ENCODE measurements at regions not wholly inside any gene's neighbourhood (a gene's known extent, or its start where the extent isn't known, plus 50 kb on each side); places are given as distances from the start of the nearest gene placed in this dataset.
A peak's percentile ranks its signal among the peaks of the same experiment; 100 is the strongest.

GRCh38 chr20:48065833-48066232, 280.6 kb upstream of the SULF2 start (continued):
- TF ChIP-seq POU6F1 (CRISPR knock-in tag; IDR thresholded peaks at IDR 0.05; ENCODE audit: borderline replicate concordance, low read depth), result no peak
- TF ChIP-seq ZFP30 (CRISPR knock-in tag; IDR thresholded peaks at IDR 0.05), result no peak
- TF ChIP-seq CSRNP3 (CRISPR knock-in tag; IDR thresholded peaks at IDR 0.05), result no peak
- no peak for TF ChIP-seq GLIS3 (CRISPR knock-in tag; IDR thresholded peaks at IDR 0.05)
- TF ChIP-seq RARB (CRISPR knock-in tag; IDR thresholded peaks at IDR 0.05), result no peak
- no peak for TF ChIP-seq OSR1 (CRISPR knock-in tag; IDR thresholded peaks at IDR 0.05)
- no peak for TF ChIP-seq ZNF8 (CRISPR knock-in tag; IDR thresholded peaks at IDR 0.05)

- no peak for ATAC-seq
- TF ChIP-seq ISL1 (CRISPR knock-in tag; IDR thresholded peaks at IDR 0.05), result 0 out of 2 replicates have a peak, but pooled peaks have one; percentile 19
- TF ChIP-seq CREB5 (CRISPR knock-in tag; IDR thresholded peaks at IDR 0.05; ENCODE audit: low read depth), result no peak
Measured at GRCh38 chr20:48064929-48065328, 279.6 kb upstream of the SULF2 start.

GRCh38 chr20:48060841-48061720, 275.8 kb upstream of the SULF2 start:
- ATAC-seq, result no peak
- TF ChIP-seq RARB (CRISPR knock-in tag; IDR thresholded peaks at IDR 0.05) (no peak), ESRRG (CRISPR knock-in tag; IDR thresholded peaks at IDR 0.05) (no peak), ZNF565 (CRISPR knock-in tag; conservative IDR thresholded peaks at IDR 0.05; ENCODE audit: low read depth) (no peak), GLIS3 (CRISPR knock-in tag; IDR thresholded peaks at IDR 0.05) (no peak), CSDC2 (CRISPR knock-in tag; IDR thresholded peaks at IDR 0.05) (no peak), CSRNP3 (CRISPR knock-in tag; IDR thresholded peaks at IDR 0.05) (no peak)

- ATAC-seq, result no peak
- TF ChIP-seq ZC3H10 (CRISPR knock-in tag; IDR thresholded peaks at IDR 0.05) (no peak), RARB (CRISPR knock-in tag; IDR thresholded peaks at IDR 0.05) (no peak), SNAI2 (CRISPR knock-in tag; IDR thresholded peaks at IDR 0.05) (no peak), POU6F1 (CRISPR knock-in tag; IDR thresholded peaks at IDR 0.05; ENCODE audit: borderline replicate concordance, low read depth) (no peak), CSRNP3 (CRISPR knock-in tag; IDR thresholded peaks at IDR 0.05) (no peak), ZFP3 (CRISPR knock-in tag; IDR thresholded peaks at IDR 0.05) (no peak), ESRRG (CRISPR knock-in tag; IDR thresholded peaks at IDR 0.05) (no peak), BACH2 (CRISPR knock-in tag; IDR thresholded peaks at IDR 0.05; ENCODE audit: borderline replicate concordance) (no peak), TCF4 (CRISPR knock-in tag; IDR thresholded peaks at IDR 0.05; ENCODE audit: borderline replicate concordance) (no peak), ARNTL (CRISPR knock-in tag; IDR thresholded peaks at IDR 0.05; ENCODE audit: borderline replicate concordance, low read depth) (no peak), CREB5 (CRISPR knock-in tag; IDR thresholded peaks at IDR 0.05; ENCODE audit: low read depth) (no peak), PATZ1 (CRISPR knock-in tag; IDR thresholded peaks at IDR 0.05; ENCODE audit: borderline replicate concordance) (no peak), PPARA (CRISPR knock-in tag; IDR thresholded peaks at IDR 0.05; ENCODE audit: borderline replicate concordance) (no peak)
Measured at GRCh38 chr20:48058611-48059559, 273.6 kb upstream of the SULF2 start.

Measured in SK-N-SH treated with all-trans-retinoic acid at 6 μM for 48 hours (cell line).